NT2/D1 (cell line): ENCODE measurements at regions not wholly inside any gene's neighbourhood (a gene's known extent, or its start where the extent isn't known, plus 50 kb on each side); places are given as distances from the start of the nearest gene placed in this dataset.
"Not testable (repeated sequence)": the region's sequence is repeated elsewhere in the genome, so short reads cannot be mapped to it uniquely, and the experiment has no call there.

Source experiments
- SUZ12 ChIP-seq: IDR thresholded peaks from 2 replicates; pipeline ENCODE4 v1.6.1; 2011; ENCODE audit not compliant: insufficient read length, insufficient read depth; ENCODE audit errors: extremely low read depth
- YY1 ChIP-seq: IDR thresholded peaks from 2 replicates; pipeline ENCODE4 v1.6.1; 2011; ENCODE audit not compliant: insufficient read length, insufficient read depth
- ZNF274 ChIP-seq: IDR thresholded peaks from 2 replicates; pipeline ENCODE4 v1.6.1; 2011; ENCODE audit warnings: mild to moderate bottlenecking, low read depth, low read length

GRCh38 chr17:14423156-14423555 is 122.3 kb downstream of the HS3ST3B1 start:
- not testable (repeated sequence) for TF ChIP-seq YY1, ZNF274, SUZ12
